GM12865 (cell line): ENCODE measurements at regions not wholly inside any gene's neighbourhood (a gene's known extent, or its start where the extent isn't known, plus 50 kb on each side); places are given as distances from the start of the nearest gene placed in this dataset.

Source experiments
- DNase-seq: peaks from one replicate; pipeline ENCODE4 v3.0.0; 2010; ENCODE audit warnings: low read depth
- H3K4me3 ChIP-seq: 2 replicates; pipeline ENCODE4 v1.5.1; 2011; ENCODE audit warnings: mild to moderate bottlenecking, low read depth, low read length, control low read depth
- TF ChIP-seq, protein P1 (sequence below): IDR thresholded peaks from 2 replicates; pipeline ENCODE4 v1.5.1; 2011; ENCODE audit warnings: low read length, control low read depth, low read depth, inconsistent platforms; ENCODE audit not compliant: insufficient read depth; ENCODE audit errors: missing control alignments

DNA sequence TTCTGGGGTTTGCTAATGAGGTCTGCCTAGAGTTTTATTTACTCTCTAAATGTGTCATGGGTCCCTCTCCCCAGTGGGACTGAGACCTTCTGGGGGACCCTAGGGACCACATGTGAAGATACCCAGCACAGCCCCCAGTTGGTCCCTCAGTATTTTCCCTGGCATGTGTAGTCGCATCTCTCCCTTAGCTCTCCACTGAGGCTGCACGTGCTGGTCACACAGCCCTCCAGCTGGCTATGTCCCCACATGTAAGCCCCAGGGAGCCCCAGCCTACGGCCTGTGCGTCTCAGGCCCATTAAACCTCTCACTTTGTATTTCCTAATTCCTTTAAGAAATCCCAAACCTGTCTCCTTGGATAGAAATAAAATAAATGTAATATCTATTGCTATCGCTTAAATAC is 189.6 kb upstream of the TSHZ3 start:
- no peak overlapping the region for H3K4me3 ChIP-seq
- no peak for DNase-seq
- TF ChIP-seq, protein P1, sequence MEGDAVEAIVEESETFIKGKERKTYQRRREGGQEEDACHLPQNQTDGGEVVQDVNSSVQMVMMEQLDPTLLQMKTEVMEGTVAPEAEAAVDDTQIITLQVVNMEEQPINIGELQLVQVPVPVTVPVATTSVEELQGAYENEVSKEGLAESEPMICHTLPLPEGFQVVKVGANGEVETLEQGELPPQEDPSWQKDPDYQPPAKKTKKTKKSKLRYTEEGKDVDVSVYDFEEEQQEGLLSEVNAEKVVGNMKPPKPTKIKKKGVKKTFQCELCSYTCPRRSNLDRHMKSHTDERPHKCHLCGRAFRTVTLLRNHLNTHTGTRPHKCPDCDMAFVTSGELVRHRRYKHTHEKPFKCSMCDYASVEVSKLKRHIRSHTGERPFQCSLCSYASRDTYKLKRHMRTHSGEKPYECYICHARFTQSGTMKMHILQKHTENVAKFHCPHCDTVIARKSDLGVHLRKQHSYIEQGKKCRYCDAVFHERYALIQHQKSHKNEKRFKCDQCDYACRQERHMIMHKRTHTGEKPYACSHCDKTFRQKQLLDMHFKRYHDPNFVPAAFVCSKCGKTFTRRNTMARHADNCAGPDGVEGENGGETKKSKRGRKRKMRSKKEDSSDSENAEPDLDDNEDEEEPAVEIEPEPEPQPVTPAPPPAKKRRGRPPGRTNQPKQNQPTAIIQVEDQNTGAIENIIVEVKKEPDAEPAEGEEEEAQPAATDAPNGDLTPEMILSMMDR, result no peak

DNA sequence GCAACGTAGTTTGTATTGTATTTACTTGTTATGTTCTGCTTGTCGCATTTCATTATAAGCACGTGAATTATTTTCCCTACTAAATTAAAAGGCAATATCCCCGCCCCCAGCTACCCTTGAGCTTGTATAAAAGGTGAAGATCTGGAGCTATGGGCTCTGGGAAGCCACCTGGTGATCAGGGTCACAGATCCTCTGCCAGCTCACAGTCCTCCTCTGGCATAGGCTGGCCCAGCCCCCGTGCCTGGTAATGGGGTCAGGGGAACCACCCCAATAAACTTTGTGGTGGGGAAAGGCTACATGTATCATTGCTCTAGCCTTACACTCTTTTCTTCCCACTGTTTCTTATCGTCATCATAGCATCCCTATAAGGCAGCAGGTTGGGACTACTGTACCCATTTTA is 190.2 kb upstream of the TSHZ3 start:
- H3K4me3 ChIP-seq, result no peak overlapping the region
- TF ChIP-seq, protein P1, result no peak
- no peak for DNase-seq

DNA sequence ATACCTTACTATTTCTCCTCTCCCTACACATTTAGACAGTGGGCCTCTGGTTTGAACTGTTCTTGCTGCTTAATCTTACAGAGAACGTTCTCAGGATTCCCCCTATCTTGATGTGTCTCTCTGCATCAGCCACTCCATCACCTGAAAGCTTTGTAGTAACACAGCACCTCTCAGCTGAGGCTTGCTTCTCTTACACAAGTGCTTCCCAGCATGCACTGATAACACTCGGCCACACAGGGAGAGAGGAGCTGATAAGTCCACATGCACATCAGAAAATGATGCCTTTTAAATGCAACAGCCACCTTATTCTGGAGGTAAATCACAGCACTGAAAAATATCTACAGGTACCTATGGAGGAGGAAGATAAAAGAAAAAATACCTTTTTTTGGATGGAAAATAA is 192.2 kb upstream of the TSHZ3 start:
- TF ChIP-seq, protein P1, result no peak
- no peak overlapping the region for H3K4me3 ChIP-seq
- DNase-seq, result no peak

DNA sequence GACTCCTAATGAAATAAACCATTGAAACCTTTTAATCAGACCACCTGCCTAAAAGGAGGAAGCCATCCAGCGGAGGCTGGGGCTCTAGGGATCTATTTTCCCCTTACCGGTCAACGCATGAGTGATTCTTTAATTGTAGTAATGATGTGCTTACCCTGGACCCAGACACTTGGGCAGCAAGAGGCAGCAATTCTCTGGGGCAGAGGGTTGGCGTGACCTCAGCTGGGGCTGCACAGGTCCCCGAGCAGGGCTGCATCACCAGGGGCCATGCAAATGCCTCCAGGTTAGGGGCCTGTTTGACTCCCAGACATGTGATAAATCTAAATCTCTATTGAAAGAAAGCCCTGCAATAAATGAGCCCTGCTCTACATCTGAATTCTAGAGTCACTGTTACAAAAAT is 194.2 kb upstream of the TSHZ3 start:
- TF ChIP-seq, protein P1, result no peak
- DNase-seq, result no peak
- no peak overlapping the region for H3K4me3 ChIP-seq

DNA sequence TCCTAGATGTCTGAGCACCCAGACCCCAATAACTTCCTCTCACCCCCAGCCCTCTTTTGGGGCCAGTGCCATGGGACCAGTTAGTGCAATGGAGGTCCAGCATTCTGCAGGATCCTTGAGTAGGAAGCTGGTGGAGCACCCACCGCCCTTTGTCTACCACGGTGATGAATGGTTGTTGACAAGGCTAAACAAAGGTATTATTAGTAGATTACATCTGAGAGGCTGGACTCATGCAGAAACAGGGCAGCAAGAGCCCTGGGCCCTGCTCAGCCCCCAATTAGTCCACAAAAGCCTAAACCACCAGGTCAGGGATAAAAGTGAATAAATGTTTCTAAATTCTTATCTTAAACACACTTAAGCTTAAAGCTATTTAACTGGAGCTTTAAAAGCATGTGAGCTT is 196.5 kb upstream of the TSHZ3 start:
- no peak overlapping the region for H3K4me3 ChIP-seq
- DNase-seq, result no peak
- TF ChIP-seq, protein P1, result no peak

DNA sequence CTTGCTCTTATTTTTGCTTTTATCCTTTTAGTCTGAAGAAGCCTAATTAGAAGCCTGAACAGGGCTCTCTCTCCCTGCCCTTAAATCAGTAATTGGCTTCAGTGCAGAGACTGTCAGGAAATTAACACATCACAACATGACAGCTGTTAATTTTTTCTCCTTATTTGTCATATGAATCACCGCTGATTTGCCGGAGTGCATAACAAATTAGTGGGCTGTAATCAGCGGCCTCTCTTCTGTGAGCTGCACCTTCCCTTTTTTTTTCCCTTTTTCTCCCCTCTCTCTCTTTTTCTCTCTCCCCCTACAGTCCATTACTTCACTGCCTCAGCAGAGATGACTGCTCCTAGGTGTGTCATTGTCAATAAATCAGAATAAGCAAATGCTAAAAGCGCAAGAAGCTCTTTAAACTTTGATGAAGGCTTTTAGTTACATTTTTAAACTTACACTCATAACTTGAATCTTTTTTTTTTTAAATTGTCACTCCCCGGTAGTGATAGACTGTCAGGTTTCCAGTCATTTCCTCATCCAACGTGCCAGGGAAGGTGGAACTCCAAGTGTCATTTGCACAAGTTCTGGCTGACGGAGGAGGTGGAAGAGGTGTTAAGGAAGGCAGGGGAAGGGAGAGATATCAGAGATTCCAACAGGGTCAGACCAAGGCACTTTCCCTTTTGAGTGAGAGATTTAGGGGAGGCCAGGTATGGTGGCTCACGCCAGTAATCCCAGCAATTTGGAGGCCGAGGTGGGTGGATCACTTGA is 197.1 kb upstream of the TSHZ3 start:
- DNase-seq, result no peak
- TF ChIP-seq, protein P1, result no peak
- no peak overlapping the region for H3K4me3 ChIP-seq

DNA sequence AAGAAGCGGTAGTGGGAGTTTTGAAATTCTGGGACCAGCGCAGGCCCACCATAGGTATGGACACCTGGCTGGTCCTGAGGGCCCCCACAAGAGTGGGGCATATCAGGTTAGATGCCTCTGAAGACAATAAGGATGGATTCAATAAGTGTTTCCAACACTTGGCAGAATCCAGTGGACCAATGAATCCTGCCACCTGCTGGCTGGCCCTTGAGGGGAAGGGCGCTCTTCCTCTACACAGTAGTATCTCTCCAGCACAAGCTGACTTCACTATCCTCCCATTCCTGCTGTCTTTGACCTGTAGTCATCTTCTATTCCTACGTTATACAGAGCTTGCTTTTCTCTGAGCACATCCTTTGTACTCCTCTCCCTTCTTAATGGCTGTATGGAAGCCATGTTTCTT is 199.7 kb upstream of the TSHZ3 start:
- TF ChIP-seq, protein P1, result no peak
- no peak for DNase-seq
- no peak overlapping the region for H3K4me3 ChIP-seq
